SKM-1 (cell line): ENCODE measurements at regions not wholly inside any gene's neighbourhood (a gene's known extent, or its start where the extent isn't known, plus 50 kb on each side); places are given as distances from the start of the nearest gene placed in this dataset.
"Not testable (repeated sequence)": the region's sequence is repeated elsewhere in the genome, so short reads cannot be mapped to it uniquely, and the experiment has no call there.

Experiments
- DNase-seq: peaks from one replicate; lab custom pipeline; 2025; ENCODE audit not compliant: unreplicated experiment; lab: John Stamatoyannopoulos, UW

- DNase-seq: no peak
Measured at GRCh38 chr6:15843226-15843625, 180.4 kb upstream of the DTNBP1 start.

DNA sequence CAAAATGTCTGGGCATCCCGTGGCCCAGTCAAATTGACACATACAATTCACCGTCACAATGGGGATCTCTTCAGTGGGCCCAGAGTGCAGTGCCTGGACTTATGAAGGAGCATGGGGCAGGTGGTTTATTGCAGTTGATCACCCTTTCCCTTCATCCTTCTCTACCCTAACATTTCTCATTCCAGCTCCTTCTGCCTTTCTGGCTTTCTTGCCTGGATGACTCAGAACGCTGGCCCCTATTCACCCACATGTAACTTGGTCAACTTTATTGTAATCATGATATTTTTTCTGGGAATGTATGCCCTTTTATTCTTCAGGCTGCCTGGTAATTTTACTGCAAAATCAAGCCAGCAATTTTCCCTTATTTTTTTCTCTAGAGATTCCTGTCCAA is 179.9 kb upstream of the DTNBP1 start:
- DNase-seq: no peak

- DNase-seq: no peak
Measured at GRCh38 chr6:15841937-15842726, 179.3 kb upstream of the DTNBP1 start.

DNA sequence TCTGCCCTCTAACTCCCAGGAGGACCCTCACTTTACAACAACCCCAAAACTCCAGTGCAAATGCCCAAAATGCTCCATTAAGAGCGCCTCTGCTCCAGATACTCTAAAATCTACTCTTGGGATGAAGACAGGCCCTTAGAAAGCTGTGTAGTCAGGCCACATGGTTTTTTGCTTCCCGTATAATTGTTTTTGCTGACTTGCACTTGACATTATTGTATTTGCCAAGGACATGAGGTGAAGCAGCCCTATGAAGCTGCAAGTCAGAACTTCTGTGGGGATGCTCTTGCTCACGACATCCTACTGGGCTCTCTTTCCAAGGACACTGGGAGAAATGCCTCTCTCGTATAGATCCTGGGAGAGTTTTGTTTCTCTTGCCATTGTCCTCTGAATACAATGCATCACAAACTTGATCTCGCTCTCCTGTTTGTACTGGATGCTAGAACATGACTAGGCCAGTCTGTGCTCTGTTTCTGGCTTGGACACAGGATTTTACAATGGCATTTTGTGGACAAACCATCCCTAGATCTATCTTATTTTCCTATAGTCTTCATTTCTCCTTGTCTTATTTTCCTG is 177.2 kb upstream of the DTNBP1 start:
- no peak for DNase-seq

DNA sequence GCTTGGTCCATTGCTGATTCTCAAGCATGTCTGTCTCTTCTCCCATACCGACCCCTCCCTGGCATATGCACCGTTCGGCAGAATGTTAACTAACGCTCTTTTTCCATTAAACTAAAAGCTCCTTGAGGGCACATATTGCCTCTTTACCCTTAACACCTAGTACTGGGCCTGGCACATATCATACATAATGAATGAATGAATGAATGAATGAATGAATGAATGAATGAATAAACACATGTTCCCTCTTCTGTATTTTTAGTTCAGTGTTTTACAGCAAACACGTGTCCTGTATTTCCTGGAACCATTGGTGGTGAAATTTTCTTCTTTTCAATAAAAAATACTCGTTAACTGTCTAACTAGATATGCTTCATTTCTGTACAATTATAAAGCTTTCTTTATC is 174.4 kb upstream of the DTNBP1 start:
- DNase-seq: no peak

DNA sequence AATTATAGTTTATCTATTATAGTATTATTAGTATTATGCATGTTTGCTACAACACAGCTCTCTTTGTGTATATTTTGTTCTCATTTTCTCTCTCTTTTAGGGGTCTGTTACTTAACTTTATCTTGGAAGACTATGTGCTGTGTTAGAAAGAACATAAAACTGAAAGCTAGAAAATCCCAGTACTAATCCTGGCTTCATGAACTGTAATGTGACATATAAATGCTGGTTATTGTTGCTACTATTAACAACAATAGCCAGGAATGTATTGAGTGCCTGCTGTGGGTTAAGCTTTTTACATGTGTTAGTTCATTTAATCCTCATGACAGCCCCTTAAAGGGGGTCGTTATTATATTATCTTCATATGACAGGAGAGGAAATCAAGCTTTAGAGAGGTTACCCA is 170.0 kb upstream of the DTNBP1 start:
- DNase-seq: no peak

DNA sequence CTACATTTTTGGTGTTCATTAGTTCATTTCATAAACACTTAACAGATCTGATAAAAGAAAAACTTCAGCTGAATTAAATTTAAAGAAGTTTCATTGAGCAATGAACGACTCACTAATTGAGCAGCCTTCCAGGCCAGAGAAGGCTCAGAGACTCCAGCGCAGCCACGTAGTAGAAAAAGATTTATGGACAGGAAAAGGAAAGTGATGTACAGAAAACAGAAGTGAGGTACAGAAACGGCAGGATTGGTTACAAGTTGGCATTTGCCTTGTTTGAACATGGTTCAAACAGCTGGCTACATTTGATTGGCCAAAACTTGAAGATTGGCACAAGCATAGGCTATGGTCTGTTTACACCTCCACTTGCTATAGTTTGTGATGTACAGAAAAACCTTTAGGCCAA is 166.3 kb upstream of the DTNBP1 start:
- no peak for DNase-seq

- DNase-seq: no peak
Measured at GRCh38 chr6:15827496-15828255, 164.8 kb upstream of the DTNBP1 start.

DNA sequence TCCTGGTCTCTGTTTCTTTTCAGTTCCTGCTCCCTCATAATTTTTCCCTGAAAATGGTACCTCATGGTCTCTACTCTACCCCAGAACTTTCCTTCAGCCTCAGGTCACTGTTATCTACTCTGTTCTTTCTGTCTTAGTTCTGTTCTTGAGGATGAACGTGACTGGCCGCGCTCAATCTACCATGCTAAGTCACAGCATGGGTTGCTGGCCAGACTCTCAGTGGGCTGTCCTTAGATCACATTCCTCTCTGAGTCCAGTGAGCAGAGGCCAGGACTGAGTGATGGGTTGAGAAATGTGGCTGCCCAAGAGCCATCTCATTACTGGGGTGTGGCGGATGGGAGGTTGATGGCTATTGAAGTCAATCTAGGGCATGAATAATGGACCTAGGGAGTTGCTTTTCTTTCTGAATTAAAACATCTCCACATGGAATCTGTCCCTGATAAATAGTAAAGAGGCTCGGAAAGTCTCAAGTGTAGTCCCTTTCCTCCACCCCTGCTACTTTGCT is 164.0 kb upstream of the DTNBP1 start:
- no peak for DNase-seq

DNA sequence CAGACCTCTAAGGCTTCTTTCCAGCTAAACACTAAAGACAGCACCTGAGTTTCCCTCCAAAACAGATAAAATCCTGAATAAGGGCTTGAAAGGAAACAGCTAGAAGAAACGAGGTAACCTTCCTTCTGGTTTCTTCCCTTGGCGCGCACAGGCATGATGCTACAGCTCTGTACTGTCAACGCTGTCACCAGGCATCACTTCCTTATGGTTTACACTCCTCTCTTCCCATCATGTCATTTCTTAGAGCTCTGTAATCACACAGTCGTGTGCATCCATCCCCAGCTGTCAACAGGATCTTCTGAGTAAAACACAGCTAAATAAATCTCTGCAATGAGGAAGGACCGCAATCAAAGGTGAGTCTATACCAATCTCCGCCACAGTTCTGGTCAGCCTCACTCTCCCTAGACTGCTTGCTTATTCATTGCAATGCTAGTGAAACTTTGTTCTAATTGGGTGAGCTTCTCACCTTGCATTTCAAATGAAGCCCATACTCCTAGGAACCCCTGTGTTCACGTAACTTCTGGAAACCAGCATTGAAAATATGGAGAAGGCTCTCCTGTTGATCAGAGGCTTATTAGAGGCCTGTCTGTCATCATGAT is 162.6 kb upstream of the DTNBP1 start:
- DNase-seq: no peak

DNA sequence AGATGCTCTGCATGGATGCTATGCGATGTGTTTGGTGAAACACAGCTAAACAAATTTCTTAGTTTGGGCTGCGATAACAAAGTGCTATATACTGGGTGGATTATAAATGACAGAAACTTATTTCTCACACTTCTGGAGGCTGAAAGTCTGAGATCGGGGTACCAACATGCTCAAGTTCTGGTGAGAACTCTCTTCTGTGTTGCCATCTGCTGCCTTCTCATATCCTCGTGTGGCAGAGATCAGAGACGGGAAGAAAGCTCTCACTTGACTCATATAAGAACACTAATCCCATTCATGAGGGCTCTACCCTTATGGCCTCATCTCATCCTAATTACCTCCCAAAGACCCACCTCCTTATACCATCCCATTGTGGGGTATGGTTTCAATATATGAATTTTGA is 162.0 kb upstream of the DTNBP1 start:
- no peak for DNase-seq

DNA sequence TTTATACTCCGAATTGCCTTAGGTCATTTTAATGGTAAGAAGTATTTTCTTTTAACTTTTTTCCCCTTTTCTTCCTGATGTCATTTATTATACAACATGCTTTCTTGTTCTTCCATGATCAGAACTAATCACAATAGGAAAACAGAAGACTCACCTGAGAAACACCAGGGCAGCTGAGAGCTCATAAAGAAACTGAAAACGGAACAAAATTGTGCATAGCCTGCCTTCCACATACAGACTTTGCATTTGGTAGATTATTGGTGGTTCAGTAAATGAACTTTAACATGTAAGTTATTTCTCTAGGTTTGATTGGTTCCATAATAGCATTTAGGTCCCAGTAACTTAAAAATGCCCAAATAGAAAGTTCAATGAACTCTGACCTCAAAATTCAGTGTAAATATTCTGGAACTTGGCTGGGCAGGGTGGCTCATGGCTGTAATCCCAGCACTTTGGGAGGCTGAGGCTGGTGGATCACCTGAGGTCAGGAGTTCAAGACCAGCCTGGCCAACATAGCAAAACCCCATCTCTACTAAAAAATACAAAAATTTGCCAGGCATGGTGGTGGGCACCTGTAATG is 161.1 kb upstream of the DTNBP1 start:
- DNase-seq: no peak

DNA sequence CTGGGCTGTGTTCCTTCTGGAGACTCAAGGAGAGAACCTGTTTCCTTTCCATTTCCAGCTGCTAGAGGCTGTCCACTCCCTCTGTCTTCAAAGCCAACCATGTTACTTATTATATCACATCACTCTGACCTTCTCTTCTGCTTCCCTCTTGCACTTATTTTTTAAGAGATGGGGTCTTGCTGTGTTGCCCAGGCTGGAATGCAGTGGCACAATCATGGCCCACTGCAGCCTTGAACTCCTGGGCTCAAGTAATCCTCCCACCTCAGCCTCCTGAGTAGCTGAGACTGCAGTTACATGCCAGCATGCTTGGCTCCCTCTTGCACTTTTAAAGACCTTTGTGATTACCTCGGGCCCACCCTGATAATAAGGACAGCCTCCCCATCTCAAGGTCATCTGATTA is 160.0 kb upstream of the DTNBP1 start:
- DNase-seq: no peak

GRCh38 chr6:15819841-15820240 is 157.0 kb upstream of the DTNBP1 start:
- DNase-seq: no peak

DNA sequence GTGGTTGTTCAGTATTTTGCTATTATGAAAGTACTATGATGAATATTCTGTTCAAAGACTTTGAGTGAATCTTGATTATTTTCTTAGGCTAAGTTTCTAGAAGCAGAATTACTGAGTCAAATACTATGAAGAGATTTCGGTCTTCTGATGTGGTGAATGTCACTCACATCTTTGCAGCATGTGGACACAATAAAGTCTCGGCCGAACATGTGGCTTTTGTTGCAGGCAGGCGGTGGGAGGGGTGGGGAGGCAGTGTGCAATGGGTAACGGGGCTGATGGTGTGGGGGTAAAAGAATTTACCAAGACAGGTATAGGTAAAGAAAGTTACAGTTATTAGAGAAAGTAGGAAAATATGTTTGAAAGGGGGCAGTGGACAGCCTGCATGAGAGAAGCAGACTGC is 156.4 kb upstream of the DTNBP1 start:
- no peak for DNase-seq

GRCh38 chr6:15818491-15818890 is 155.7 kb upstream of the DTNBP1 start:
- DNase-seq: no peak

- no peak for DNase-seq
Measured at GRCh38 chr6:15818044-15818443, 155.2 kb upstream of the DTNBP1 start.

- no peak for DNase-seq
Measured at GRCh38 chr6:15817100-15817499, 154.3 kb upstream of the DTNBP1 start.

- DNase-seq: no peak
Measured at GRCh38 chr6:15816661-15817060, 153.8 kb upstream of the DTNBP1 start.

DNA sequence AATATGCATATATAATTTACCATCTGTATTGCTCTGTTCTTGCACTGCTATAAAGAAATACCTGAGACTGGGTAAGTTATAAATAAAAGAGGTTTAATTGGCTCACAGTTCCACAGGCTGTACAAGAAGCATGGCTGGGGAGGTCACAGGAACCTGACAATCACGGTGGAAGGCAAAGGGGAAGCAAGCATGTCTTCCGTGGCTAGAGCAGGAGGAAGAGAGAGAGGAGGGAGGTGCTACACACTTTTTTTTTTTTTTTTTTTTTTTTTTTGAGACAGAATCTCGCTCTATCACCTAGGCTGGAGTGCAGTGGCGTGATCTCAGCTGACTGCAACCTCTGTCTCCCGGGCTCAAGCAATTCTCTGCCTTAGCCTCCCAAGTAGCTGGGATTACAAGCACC is 150.9 kb upstream of the DTNBP1 start:
- DNase-seq: not testable (repeated sequence)

DNA sequence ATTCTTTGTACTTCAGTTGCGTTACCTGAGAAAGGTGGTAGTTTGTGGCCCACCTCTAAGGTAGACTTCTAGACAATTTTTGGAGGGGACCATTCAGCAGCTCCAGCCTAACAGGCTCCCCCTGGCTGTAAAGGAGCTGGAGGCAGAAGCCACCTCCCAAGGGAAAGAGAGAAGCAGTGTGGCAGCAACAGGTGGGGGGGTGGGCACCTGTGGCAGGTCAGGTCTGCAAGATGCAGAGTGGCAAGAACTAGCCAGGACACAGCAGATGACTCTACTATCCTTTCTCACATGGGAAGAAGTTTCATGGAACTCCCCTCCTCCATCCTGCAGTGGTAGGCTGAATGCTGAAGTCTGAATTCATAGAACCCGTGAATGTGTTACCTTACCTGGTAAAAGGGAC is 148.3 kb upstream of the DTNBP1 start:
- no peak for DNase-seq
